ENCODE measurements at regions not wholly inside any gene's neighbourhood (a gene's known extent, or its start where the extent isn't known, plus 50 kb on each side); places are given as distances from the start of the nearest gene placed in this dataset.
A peak's percentile ranks its signal among the peaks of the same experiment; 100 is the strongest.

DNA sequence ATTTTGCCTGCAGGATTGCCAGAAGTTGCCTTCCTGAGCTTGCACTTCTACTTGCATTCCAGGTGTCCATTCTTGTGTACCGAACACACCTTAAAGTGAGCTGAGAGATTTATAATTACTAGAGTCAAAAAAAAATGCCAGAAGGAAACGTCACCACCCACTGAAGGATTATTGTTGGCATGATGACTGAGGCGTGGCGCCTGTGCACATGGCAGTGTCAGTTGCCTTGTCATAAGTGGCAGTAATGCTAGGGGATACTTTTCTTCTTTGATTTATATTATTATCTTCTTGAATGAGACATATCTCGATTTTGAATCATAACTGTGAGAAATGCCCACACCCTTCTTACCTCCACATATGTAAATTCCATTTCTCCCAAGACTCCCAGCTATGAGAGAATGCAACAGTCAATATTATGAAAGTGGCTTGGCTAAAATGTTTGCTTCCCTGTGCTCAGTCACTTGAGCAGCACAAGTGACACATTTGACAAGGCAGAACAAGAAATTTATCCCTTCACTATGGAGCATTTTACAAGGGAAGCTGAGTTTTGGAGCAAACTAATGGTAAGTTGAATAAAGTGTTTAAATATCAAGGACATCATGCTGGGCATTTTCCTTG, 149.5 kb upstream of the SASH1 start:
- Histone ChIP-seq H3K4me1 (ENCODE audit: control insufficient read depth in 2 of 2, insufficient read depth in 2 of 2, low read length in 2 of 2) (no peaks in the 10 kb centered on the region), H3K27me3 (ENCODE audit: control insufficient read depth in 2 of 2, insufficient read depth in 2 of 2, low read length in 2 of 2) (peaks cover 0 to 2% of the 10 kb centered on the region in 2 donors), H3K27ac (ENCODE audit: low read depth, low read length) (no peak overlapping the region), H3K9me3 (ENCODE audit: control insufficient read depth in 2 of 3, low read length in 3 of 3) (no peaks in the 10 kb centered on the region), H3K4me3 (ENCODE audit: low read length) (no peak overlapping the region), H3K36me3 (ENCODE audit: control insufficient read depth in 2 of 3, insufficient read depth in 3 of 3, low read length in 3 of 3) (no peaks in the 10 kb centered on the region)
- CTCF ChIA-PET: no interaction called here
- intact Hi-C loops (cut with micrococcal nuclease): no loop called here
- DNase-seq: no peak
- no peaks in the 10 kb centered on the region for H3K4me1 Mint-ChIP-seq
- H3K27me3 Mint-ChIP-seq: peaks cover 31 to 76% (median 48%) of the 10 kb centered on the region in 5 donors
- ATAC-seq: no peak
- peaks cover 0 to 2% (median 0%) of the 10 kb centered on the region in 5 donors for H3K36me3 Mint-ChIP-seq
- H3K27ac Mint-ChIP-seq: no peak overlapping the region
- POLR2A ChIA-PET: no interaction called here
- no peak overlapping the region for H3K4me3 Mint-ChIP-seq
- peaks cover 0 to 11% (median 2%) of the 10 kb centered on the region in 11 donors for H3K9me3 Mint-ChIP-seq

- Histone ChIP-seq H3K27me3 (ENCODE audit: control insufficient read depth in 2 of 2, insufficient read depth in 2 of 2, low read length in 2 of 2) (peaks cover 0 to 10% of the 10 kb centered on the region in 2 donors), H3K4me3 (ENCODE audit: low read length) (no peak overlapping the region), H3K27ac (ENCODE audit: low read depth, low read length) (no peak overlapping the region), H3K36me3 (ENCODE audit: control insufficient read depth in 2 of 3, insufficient read depth in 3 of 3, low read length in 3 of 3) (no peaks in the 10 kb centered on the region), H3K9me3 (ENCODE audit: control insufficient read depth in 2 of 3, low read length in 3 of 3) (no peaks in the 10 kb centered on the region), H3K4me1 (ENCODE audit: control insufficient read depth in 2 of 2, insufficient read depth in 2 of 2, low read length in 2 of 2) (no peaks in the 10 kb centered on the region)
- intact Hi-C loops (cut with micrococcal nuclease): no loop called here
- H3K4me3 Mint-ChIP-seq: no peak overlapping the region
- POLR2A ChIA-PET: no interaction called here
- H3K27me3 Mint-ChIP-seq: peaks cover 45 to 76% (median 60%) of the 10 kb centered on the region in 5 donors
- H3K27ac Mint-ChIP-seq: no peak overlapping the region
- CTCF ChIA-PET: no interaction called here
- DNase-seq: no peak
- peaks cover 0 to 4% (median 0%) of the 10 kb centered on the region in 5 donors for H3K36me3 Mint-ChIP-seq
- H3K4me1 Mint-ChIP-seq: peaks cover under 1 to 10% (median 9%) of the 10 kb centered on the region in 7 donors
- peaks cover 0 to 12% (median 3%) of the 10 kb centered on the region in 11 donors for H3K9me3 Mint-ChIP-seq
- ATAC-seq: no peak
These were observed 147.1 kb upstream of the SASH1 start for GRCh38 chr6:148195511-148195910.

- Histone ChIP-seq H3K36me3 (ENCODE audit: control insufficient read depth in 2 of 3, insufficient read depth in 3 of 3, low read length in 3 of 3) (no peaks in the 10 kb centered on the region), H3K27me3 (ENCODE audit: control insufficient read depth in 2 of 2, insufficient read depth in 2 of 2, low read length in 2 of 2) (peaks cover 0 to 10% of the 10 kb centered on the region in 2 donors), H3K4me1 (ENCODE audit: control insufficient read depth in 2 of 2, insufficient read depth in 2 of 2, low read length in 2 of 2) (peaks cover 0 to 9% of the 10 kb centered on the region in 2 donors), H3K4me3 (ENCODE audit: low read length) (no peak overlapping the region), H3K27ac (ENCODE audit: low read depth, low read length) (no peak overlapping the region), H3K9me3 (ENCODE audit: control insufficient read depth in 2 of 3, low read length in 3 of 3) (no peaks in the 10 kb centered on the region)
- no peak for ATAC-seq
- peaks cover 0 to 8% (median 0%) of the 10 kb centered on the region in 5 donors for H3K36me3 Mint-ChIP-seq
- H3K27ac Mint-ChIP-seq: peak overlapping the region in 1 of 9 donors; percentile 72
- H3K27me3 Mint-ChIP-seq: peaks cover 57 to 88% (median 71%) of the 10 kb centered on the region in 5 donors
- H3K4me1 Mint-ChIP-seq: peaks cover 15 to 49% (median 35%) of the 10 kb centered on the region in 7 donors
- intact Hi-C loops (cut with micrococcal nuclease): no loop called here
- peaks cover 0 to 20% (median 7%) of the 10 kb centered on the region in 11 donors for H3K9me3 Mint-ChIP-seq
- H3K4me3 Mint-ChIP-seq: peak overlapping the region in 1 of 10 donors; percentile 22
- DNase-seq: no peak
- ChIA-PET POLR2A (no interaction called here), CTCF (no interaction called here)
These were observed 143.1 kb upstream of the SASH1 start for GRCh38 chr6:148199584-148199983.

DNA sequence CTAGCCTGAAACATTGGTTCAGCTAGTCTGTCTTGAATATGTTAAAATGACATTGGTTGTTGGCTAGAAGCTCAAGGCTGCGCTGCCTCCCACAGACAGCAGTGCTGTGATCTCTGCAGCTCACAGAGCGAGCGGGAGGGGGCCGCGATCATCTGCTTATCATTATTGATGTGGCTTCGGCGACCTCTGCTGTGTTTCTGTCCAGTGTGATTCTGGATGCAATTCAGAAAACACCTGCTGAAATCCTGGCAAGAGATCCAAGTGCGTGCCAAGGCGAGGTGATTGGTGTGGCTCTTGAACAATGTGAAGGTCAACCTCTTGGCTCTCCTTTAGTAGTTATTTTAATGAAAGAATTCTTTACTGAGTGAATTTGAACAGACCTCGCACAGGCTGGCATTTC, 142.3 kb upstream of the SASH1 start:
- Histone ChIP-seq H3K27ac (ENCODE audit: low read depth, low read length) (no peak overlapping the region), H3K4me1 (ENCODE audit: control insufficient read depth in 2 of 2, insufficient read depth in 2 of 2, low read length in 2 of 2) (peaks cover 0 to 14% of the 10 kb centered on the region in 2 donors), H3K9me3 (ENCODE audit: control insufficient read depth in 2 of 3, low read length in 3 of 3) (no peaks in the 10 kb centered on the region), H3K27me3 (ENCODE audit: control insufficient read depth in 2 of 2, insufficient read depth in 2 of 2, low read length in 2 of 2) (peaks cover 0 to 10% of the 10 kb centered on the region in 2 donors), H3K4me3 (ENCODE audit: low read length) (no peak overlapping the region), H3K36me3 (ENCODE audit: control insufficient read depth in 2 of 3, insufficient read depth in 3 of 3, low read length in 3 of 3) (no peaks in the 10 kb centered on the region)
- intact Hi-C loops (cut with micrococcal nuclease): loop anchor here in 1 of 2 donors (5.0 kb wide), 2 partner anchors 252 to 998 kb away; partner anchors contain the start of gene STXBP5
- peaks cover 0 to 8% (median 0%) of the 10 kb centered on the region in 5 donors for H3K36me3 Mint-ChIP-seq
- H3K4me1 Mint-ChIP-seq: peaks cover 21 to 56% (median 42%) of the 10 kb centered on the region in 7 donors
- CTCF ChIA-PET: no interaction called here
- peak overlapping the region in 2 of 10 donors; percentile 5 to 6 for H3K4me3 Mint-ChIP-seq
- no peak overlapping the region for H3K27ac Mint-ChIP-seq
- POLR2A ChIA-PET: no interaction called here
- peaks cover 1 to 21% (median 7%) of the 10 kb centered on the region in 11 donors for H3K9me3 Mint-ChIP-seq
- DNase-seq (no peak), ATAC-seq (no peak)
- H3K27me3 Mint-ChIP-seq: peaks cover 57 to 90% (median 65%) of the 10 kb centered on the region in 5 donors

GRCh38 chr6:148200781-148201180, 141.9 kb upstream of the SASH1 start:
- H3K4me1 Mint-ChIP-seq: peaks cover 25 to 61% (median 47%) of the 10 kb centered on the region in 7 donors
- ChIA-PET CTCF (no interaction called here), POLR2A (no interaction called here)

DNA sequence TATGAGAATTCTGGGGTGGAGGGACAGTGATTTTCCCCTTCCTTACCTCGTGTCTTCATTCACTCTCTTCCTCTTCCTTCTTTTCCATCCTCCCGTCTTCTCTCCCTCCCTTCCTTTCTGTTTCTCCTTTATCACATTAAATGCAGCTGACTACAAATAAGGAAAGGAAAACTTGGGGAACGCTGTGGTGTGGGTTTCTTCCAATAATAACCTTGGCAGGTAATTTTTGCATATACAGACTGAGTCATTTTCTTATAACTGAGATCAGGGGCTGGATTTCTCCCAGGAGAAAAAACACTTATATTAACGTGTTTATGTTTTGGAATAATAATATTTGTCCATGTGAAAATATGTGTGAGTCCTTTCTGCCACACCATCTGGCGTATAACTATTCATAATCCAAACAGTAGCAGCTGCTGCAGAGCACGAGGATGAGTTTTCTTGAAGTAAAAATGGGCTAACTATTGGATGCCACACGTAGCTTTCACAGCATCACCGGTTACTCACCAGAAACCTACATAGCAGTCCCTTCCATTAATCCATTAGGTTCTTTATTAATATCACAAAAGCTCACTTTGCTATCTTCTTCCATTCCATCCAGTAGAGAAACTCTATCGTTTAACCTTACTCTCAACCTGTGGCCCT, 139.2 kb upstream of the SASH1 start:
- H3K36me3 Mint-ChIP-seq: peaks cover 0 to 4% (median 0%) of the 10 kb centered on the region in 5 donors
- H3K4me1 Mint-ChIP-seq: peaks cover 25 to 61% (median 47%) of the 10 kb centered on the region in 7 donors
- ATAC-seq (no peak), DNase-seq (no peak)
- ChIA-PET POLR2A (no interaction called here), CTCF (no interaction called here)
- no peaks in the 10 kb centered on the region for H3K9me3 ChIP-seq (ENCODE audit: control insufficient read depth in 2 of 3, low read length in 3 of 3)
- intact Hi-C loops (cut with micrococcal nuclease): loop anchor here in 1 of 2 donors (5.0 kb wide), 2 partner anchors 249 to 1001 kb away; partner anchors contain the start of gene STXBP5
- H3K36me3 ChIP-seq (ENCODE audit: control insufficient read depth in 2 of 3, insufficient read depth in 3 of 3, low read length in 3 of 3): no peaks in the 10 kb centered on the region
- H3K4me3 Mint-ChIP-seq: peak overlapping the region in 8 of 10 donors; percentile 6 to 77 (median 66)
- peak overlapping the region in 6 of 9 donors; percentile 30 to 97 (median 75) for H3K27ac Mint-ChIP-seq
- H3K27me3 Mint-ChIP-seq: peaks cover 46 to 87% (median 48%) of the 10 kb centered on the region in 5 donors
- no peak overlapping the region for H3K4me3 ChIP-seq (ENCODE audit: low read length)
- peaks cover 0 to 23% (median 5%) of the 10 kb centered on the region in 11 donors for H3K9me3 Mint-ChIP-seq
- H3K4me1 ChIP-seq (ENCODE audit: control insufficient read depth in 2 of 2, insufficient read depth in 2 of 2, low read length in 2 of 2): peaks cover 0 to 14% of the 10 kb centered on the region in 2 donors
- peaks cover 0 to 6% of the 10 kb centered on the region in 2 donors for H3K27me3 ChIP-seq (ENCODE audit: control insufficient read depth in 2 of 2, insufficient read depth in 2 of 2, low read length in 2 of 2)
- no peak overlapping the region for H3K27ac ChIP-seq (ENCODE audit: low read depth, low read length)

More at GRCh38 chr6:148200781-148201180, 141.9 kb upstream of the SASH1 start:
- Histone ChIP-seq H3K36me3 (ENCODE audit: control insufficient read depth in 2 of 3, insufficient read depth in 3 of 3, low read length in 3 of 3) (no peaks in the 10 kb centered on the region), H3K4me3 (ENCODE audit: low read length) (no peak overlapping the region), H3K27ac (ENCODE audit: low read depth, low read length) (no peak overlapping the region), H3K4me1 (ENCODE audit: control insufficient read depth in 2 of 2, insufficient read depth in 2 of 2, low read length in 2 of 2) (peaks cover 0 to 14% of the 10 kb centered on the region in 2 donors), H3K27me3 (ENCODE audit: control insufficient read depth in 2 of 2, insufficient read depth in 2 of 2, low read length in 2 of 2) (peaks cover 0 to 10% of the 10 kb centered on the region in 2 donors), H3K9me3 (ENCODE audit: control insufficient read depth in 2 of 3, low read length in 3 of 3) (no peaks in the 10 kb centered on the region)
- H3K9me3 Mint-ChIP-seq: peaks cover 3 to 26% (median 8%) of the 10 kb centered on the region in 11 donors
- H3K27me3 Mint-ChIP-seq: peaks cover 52 to 90% (median 60%) of the 10 kb centered on the region in 5 donors
- peak overlapping the region in 2 of 10 donors; percentile 5 to 6 for H3K4me3 Mint-ChIP-seq
- ATAC-seq (no peak), DNase-seq (no peak)
- intact Hi-C loops (cut with micrococcal nuclease): loop anchor here in 1 of 2 donors (5.0 kb wide), 2 partner anchors 252 to 998 kb away; partner anchors contain the start of gene STXBP5
- no peak overlapping the region for H3K27ac Mint-ChIP-seq
- peaks cover 0 to 8% (median 0%) of the 10 kb centered on the region in 5 donors for H3K36me3 Mint-ChIP-seq

All from naive thymus-derived CD4-positive, alpha-beta T cell (primary cell).